ENCODE measurements at regions not wholly inside any gene's neighbourhood (a gene's known extent, or its start where the extent isn't known, plus 50 kb on each side); places are given as distances from the start of the nearest gene placed in this dataset.

- H3K4me3 ChIP-seq (ENCODE audit: insufficient read depth, low read depth, low read length): no peak overlapping the region
- Mint-ChIP-seq H3K9me3 (ENCODE audit: unreplicated experiment) (no peaks in the 10 kb centered on the region), H3K4me3 (ENCODE audit: unreplicated experiment) (no peak overlapping the region), H3K27ac (ENCODE audit: unreplicated experiment) (no peak overlapping the region), H3K27me3 (ENCODE audit: low read depth, unreplicated experiment) (peaks cover 6% of the 10 kb centered on the region), H3K4me1 (ENCODE audit: low read depth, unreplicated experiment) (no peaks in the 10 kb centered on the region), H3K36me3 (ENCODE audit: low read depth, unreplicated experiment) (no peaks in the 10 kb centered on the region)
- no peak overlapping the region for H3K9ac ChIP-seq (ENCODE audit: low read length)
- no peaks in the 10 kb centered on the region for H4K20me1 ChIP-seq (ENCODE audit: insufficient read depth, low read length)
- H3K36me3 ChIP-seq (ENCODE audit: insufficient read depth, low read length): no peaks in the 10 kb centered on the region
- no peak overlapping the region for H3K4me2 ChIP-seq (ENCODE audit: low read length)
- H3K9me3 ChIP-seq (ENCODE audit: insufficient read depth, low read depth, low read length): no peaks in the 10 kb centered on the region
- FAIRE-seq (no peak), DNase-seq (ENCODE audit: low read depth) (no peak)
- no peaks in the 10 kb centered on the region for H3K79me2 ChIP-seq (ENCODE audit: insufficient read depth, low read length)
- no peak for TF ChIP-seq EZH2 (IDR thresholded peaks at IDR 0.05; ENCODE audit: insufficient read depth, low read length)
- TF ChIP-seq, protein P1, sequence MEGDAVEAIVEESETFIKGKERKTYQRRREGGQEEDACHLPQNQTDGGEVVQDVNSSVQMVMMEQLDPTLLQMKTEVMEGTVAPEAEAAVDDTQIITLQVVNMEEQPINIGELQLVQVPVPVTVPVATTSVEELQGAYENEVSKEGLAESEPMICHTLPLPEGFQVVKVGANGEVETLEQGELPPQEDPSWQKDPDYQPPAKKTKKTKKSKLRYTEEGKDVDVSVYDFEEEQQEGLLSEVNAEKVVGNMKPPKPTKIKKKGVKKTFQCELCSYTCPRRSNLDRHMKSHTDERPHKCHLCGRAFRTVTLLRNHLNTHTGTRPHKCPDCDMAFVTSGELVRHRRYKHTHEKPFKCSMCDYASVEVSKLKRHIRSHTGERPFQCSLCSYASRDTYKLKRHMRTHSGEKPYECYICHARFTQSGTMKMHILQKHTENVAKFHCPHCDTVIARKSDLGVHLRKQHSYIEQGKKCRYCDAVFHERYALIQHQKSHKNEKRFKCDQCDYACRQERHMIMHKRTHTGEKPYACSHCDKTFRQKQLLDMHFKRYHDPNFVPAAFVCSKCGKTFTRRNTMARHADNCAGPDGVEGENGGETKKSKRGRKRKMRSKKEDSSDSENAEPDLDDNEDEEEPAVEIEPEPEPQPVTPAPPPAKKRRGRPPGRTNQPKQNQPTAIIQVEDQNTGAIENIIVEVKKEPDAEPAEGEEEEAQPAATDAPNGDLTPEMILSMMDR (IDR thresholded peaks at IDR 0.05; ENCODE audit: insufficient read depth, low read depth, low read length): no peak
- no peaks in the 10 kb centered on the region for H3K4me1 ChIP-seq (ENCODE audit: insufficient read depth, low read length)
- H3K27me3 ChIP-seq (ENCODE audit: insufficient read depth, low read length): no peaks in the 10 kb centered on the region
- no peak overlapping the region for H3K27ac ChIP-seq (ENCODE audit: low read depth, low read length)
- no peak overlapping the region for H2AFZ ChIP-seq (ENCODE audit: low read depth, low read length)
These were observed 85.8 kb downstream of the PHAX start for GRCh38 chr5:126686451-126687126.

DNA sequence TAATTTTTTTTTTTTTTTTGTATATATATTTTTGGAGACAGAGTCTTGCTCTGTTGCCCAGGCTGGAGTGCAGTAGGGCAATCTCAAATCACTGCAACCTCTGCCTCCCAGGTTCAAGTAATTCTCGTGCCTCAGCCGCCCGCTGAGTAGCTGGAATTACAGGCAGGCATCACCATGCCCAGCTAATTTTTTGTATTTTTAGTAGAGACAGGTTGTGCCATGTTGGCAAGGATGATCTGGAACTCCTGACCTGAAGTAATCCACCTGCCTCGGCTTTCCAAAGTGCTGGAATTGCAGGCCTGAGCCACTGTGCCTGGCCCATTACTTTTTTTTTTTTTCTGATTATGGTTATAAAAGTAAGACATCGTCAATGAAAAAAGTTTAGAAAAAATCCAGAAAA lies 84.0 kb upstream of the LMNB1 start:
- Histone ChIP-seq H3K4me2 (ENCODE audit: low read length) (no peak overlapping the region), H3K79me2 (ENCODE audit: insufficient read depth, low read length) (no peaks in the 10 kb centered on the region), H2AFZ (ENCODE audit: low read depth, low read length) (no peak overlapping the region), H3K4me3 (ENCODE audit: insufficient read depth, low read depth, low read length) (no peak overlapping the region), H3K9ac (ENCODE audit: low read length) (no peak overlapping the region), H4K20me1 (ENCODE audit: insufficient read depth, low read length) (no peaks in the 10 kb centered on the region), H3K27ac (ENCODE audit: low read depth, low read length) (no peak overlapping the region), H3K9me3 (ENCODE audit: insufficient read depth, low read depth, low read length) (no peaks in the 10 kb centered on the region), H3K4me1 (ENCODE audit: insufficient read depth, low read length) (no peaks in the 10 kb centered on the region), H3K36me3 (ENCODE audit: insufficient read depth, low read length) (no peaks in the 10 kb centered on the region), H3K27me3 (ENCODE audit: insufficient read depth, low read length) (no peaks in the 10 kb centered on the region)
- TF ChIP-seq, protein P1 (IDR thresholded peaks at IDR 0.05; ENCODE audit: insufficient read depth, low read depth, low read length): no peak
- no peak for TF ChIP-seq EZH2 (IDR thresholded peaks at IDR 0.05; ENCODE audit: insufficient read depth, low read length)
- Mint-ChIP-seq H3K9me3 (ENCODE audit: unreplicated experiment) (no peaks in the 10 kb centered on the region), H3K27ac (ENCODE audit: unreplicated experiment) (no peak overlapping the region), H3K27me3 (ENCODE audit: low read depth, unreplicated experiment) (peaks cover 3% of the 10 kb centered on the region), H3K4me3 (ENCODE audit: unreplicated experiment) (no peak overlapping the region), H3K4me1 (ENCODE audit: low read depth, unreplicated experiment) (no peaks in the 10 kb centered on the region), H3K36me3 (ENCODE audit: low read depth, unreplicated experiment) (no peaks in the 10 kb centered on the region)
- FAIRE-seq: no peak
- DNase-seq (ENCODE audit: low read depth): no peak

DNA sequence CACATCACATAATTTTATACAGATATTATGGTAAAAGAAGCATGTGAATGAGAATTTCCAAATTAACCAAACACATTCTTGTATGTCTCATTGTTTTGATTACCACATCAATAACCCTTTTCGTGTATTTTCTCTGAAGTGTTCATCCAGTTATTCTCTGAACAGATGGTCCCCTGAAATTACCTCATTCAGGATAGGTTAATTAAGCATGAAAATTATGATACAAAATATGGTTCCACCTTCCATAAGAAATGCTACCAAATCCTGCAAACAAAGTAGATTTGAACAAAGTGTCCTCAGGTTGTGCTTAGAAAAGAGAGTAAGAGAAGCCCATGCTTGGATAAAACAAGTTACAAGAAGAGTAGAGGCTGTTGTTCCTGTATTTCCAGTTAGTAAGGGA lies 83.1 kb upstream of the LMNB1 start:
- Mint-ChIP-seq H3K4me3 (ENCODE audit: unreplicated experiment) (no peak overlapping the region), H3K27ac (ENCODE audit: unreplicated experiment) (no peak overlapping the region), H3K9me3 (ENCODE audit: unreplicated experiment) (no peaks in the 10 kb centered on the region)

More for the DNA sequence above, 83.1 kb upstream of the LMNB1 start:
- peaks cover 3% of the 10 kb centered on the region for H3K27me3 Mint-ChIP-seq (ENCODE audit: low read depth, unreplicated experiment)
- H3K4me2 ChIP-seq (ENCODE audit: low read length): no peak overlapping the region
- H4K20me1 ChIP-seq (ENCODE audit: insufficient read depth, low read length): no peaks in the 10 kb centered on the region
- H3K36me3 ChIP-seq (ENCODE audit: insufficient read depth, low read length): no peaks in the 10 kb centered on the region
- no peaks in the 10 kb centered on the region for H3K27me3 ChIP-seq (ENCODE audit: insufficient read depth, low read length)
- no peak overlapping the region for H3K27ac ChIP-seq (ENCODE audit: low read depth, low read length)
- no peak overlapping the region for H3K9ac ChIP-seq (ENCODE audit: low read length)
- TF ChIP-seq EZH2 (IDR thresholded peaks at IDR 0.05; ENCODE audit: insufficient read depth, low read length): no peak
- H2AFZ ChIP-seq (ENCODE audit: low read depth, low read length): no peak overlapping the region
- no peaks in the 10 kb centered on the region for H3K4me1 ChIP-seq (ENCODE audit: insufficient read depth, low read length)
- no peak overlapping the region for H3K4me3 ChIP-seq (ENCODE audit: insufficient read depth, low read depth, low read length)
- DNase-seq (ENCODE audit: low read depth) (no peak), FAIRE-seq (no peak)
- no peaks in the 10 kb centered on the region for H3K9me3 ChIP-seq (ENCODE audit: insufficient read depth, low read depth, low read length)
- H3K4me1 Mint-ChIP-seq (ENCODE audit: low read depth, unreplicated experiment): no peaks in the 10 kb centered on the region
- H3K36me3 Mint-ChIP-seq (ENCODE audit: low read depth, unreplicated experiment): no peaks in the 10 kb centered on the region
- no peaks in the 10 kb centered on the region for H3K79me2 ChIP-seq (ENCODE audit: insufficient read depth, low read length)

Measured in astrocyte (in vitro differentiated cells and primary cell).